Dermis microvascular lymphatic vessel endothelial cell (primary cell): ENCODE measurements at regions not wholly inside any gene's neighbourhood (a gene's known extent, or its start where the extent isn't known, plus 50 kb on each side); places are given as distances from the start of the nearest gene placed in this dataset.
"Not testable (repeated sequence)": the region's sequence is repeated elsewhere in the genome, so short reads cannot be mapped to it uniquely, and the experiment has no call there.

ENCODE experiments used
- DNase-seq, 2 donors: peaks; one replicate each; pipeline versions ENCODE4 v3.0.0 to v3.0.0-alpha.2; 2010; ENCODE audit warnings: low read depth in 2 of 2

GRCh38 chr6:110558575-110558974, 82.2 kb upstream of the SLC22A16 start:
- no peak for DNase-seq

GRCh38 chr6:110557199-110557598, 80.8 kb upstream of the SLC22A16 start:
- no peak for DNase-seq

GRCh38 chr6:110556317-110557110, 80.1 kb upstream of the SLC22A16 start:
- no peak for DNase-seq

GRCh38 chr6:110554966-110555460, 78.6 kb upstream of the SLC22A16 start:
- DNase-seq = no peak

- DNase-seq = no peak
Measured at GRCh38 chr6:110554441-110554840, 78.0 kb upstream of the SLC22A16 start.

GRCh38 chr6:110552901-110553641, 76.7 kb upstream of the SLC22A16 start:
- no peak for DNase-seq

- DNase-seq = no peak
Measured at GRCh38 chr6:110552076-110552475, 75.7 kb upstream of the SLC22A16 start.

- DNase-seq = no peak
Measured at GRCh38 chr6:110551088-110551487, 74.7 kb upstream of the SLC22A16 start.

GRCh38 chr6:110550353-110550752, 73.9 kb upstream of the SLC22A16 start:
- no peak for DNase-seq

- no peak for DNase-seq
Measured at GRCh38 chr6:110549277-110549676, 72.9 kb upstream of the SLC22A16 start.

- no peak for DNase-seq
Measured at GRCh38 chr6:110548110-110548847, 71.9 kb upstream of the SLC22A16 start.

GRCh38 chr6:110547266-110547964, 71.0 kb upstream of the SLC22A16 start:
- DNase-seq = no peak

GRCh38 chr6:110545081-110545872, 68.9 kb upstream of the SLC22A16 start:
- no peak for DNase-seq

- DNase-seq = no peak
Measured at GRCh38 chr6:110544472-110544871, 68.1 kb upstream of the SLC22A16 start.

GRCh38 chr6:110543106-110543505, 66.7 kb upstream of the SLC22A16 start:
- DNase-seq = no peak

GRCh38 chr6:110542311-110543024, 66.1 kb upstream of the SLC22A16 start:
- DNase-seq = no peak

GRCh38 chr6:110541701-110542309, 65.4 kb upstream of the SLC22A16 start:
- DNase-seq = no peak

GRCh38 chr6:110539277-110540019, 63.0 kb upstream of the SLC22A16 start:
- DNase-seq = not testable (repeated sequence)
